Neural cell (in vitro differentiated cells): ENCODE measurements at regions not wholly inside any gene's neighbourhood (a gene's known extent, or its start where the extent isn't known, plus 50 kb on each side); places are given as distances from the start of the nearest gene placed in this dataset.

Experiments
- CTCF ChIP-seq: fragments of 450-650 bp; IDR thresholded peaks from 2 replicates; pipeline ENCODE4 v1.5.1; 2014; ENCODE audit warnings: antibody characterized with exemption, mild to moderate bottlenecking, moderate library complexity; ENCODE audit not compliant: poor library complexity, severe bottlenecking
- EP300 ChIP-seq: fragments of 450-650 bp; conservative IDR thresholded peaks from 2 replicates; pipeline ENCODE4 v1.6.1; 2014; ENCODE audit warnings: antibody characterized with exemption, mild to moderate bottlenecking, moderate library complexity; ENCODE audit not compliant: poor library complexity, severe bottlenecking
- EZH2 ChIP-seq: fragments of 200-600, 300-800 bp; shearing (Covaris generic), sonication (generic); IDR thresholded peaks from 2 replicates; pipeline ENCODE4 v1.6.1; 2014; ENCODE audit warnings: antibody characterized with exemption, low read length, borderline replicate concordance, mild to moderate bottlenecking; ENCODE audit not compliant: insufficient read depth, poor library complexity, severe bottlenecking
- POLR2AphosphoS5 ChIP-seq: IDR thresholded peaks from 2 replicates; pipeline ENCODE4 v1.6.1; 2012
- REST ChIP-seq: IDR thresholded peaks from 2 replicates; pipeline ENCODE4 v1.6.1; 2012; ENCODE audit warnings: borderline replicate concordance
- SMC3 ChIP-seq: fragments of 450-650 bp; conservative IDR thresholded peaks from 2 replicates; pipeline ENCODE4 v1.6.1; 2014; ENCODE audit warnings: antibody characterized with exemption, mild to moderate bottlenecking, moderate library complexity; ENCODE audit not compliant: poor library complexity
- TAF1 ChIP-seq: IDR thresholded peaks from 2 replicates; pipeline ENCODE4 v1.6.1; 2012; ENCODE audit warnings: low read depth

GRCh38 chr22:27482402-27482801 lies 319.2 kb downstream of the MN1 start:
- no peak for TF ChIP-seq EZH2
- no peak for TF ChIP-seq EP300
- TF ChIP-seq TAF1 = no peak
- TF ChIP-seq REST = no peak
- no peak for TF ChIP-seq POLR2AphosphoS5
- TF ChIP-seq CTCF = no peak
- TF ChIP-seq SMC3 = no peak
